Stimulated activated CD8-positive, alpha-beta memory T cell treated with anti-CD3 and anti-CD28 coated beads, Interleukin-7, amount 100 ng/mL, for 24 hours (primary cell): ENCODE measurements at regions not wholly inside any gene's neighbourhood (a gene's known extent, or its start where the extent isn't known, plus 50 kb on each side); places are given as distances from the start of the nearest gene placed in this dataset.
"Not testable (repeated sequence)": the region's sequence is repeated elsewhere in the genome, so short reads cannot be mapped to it uniquely, and the experiment has no call there.

Experiments
- DNase-seq: peaks from one replicate; pipeline ENCODE4 v3.0.0-alpha.2; 2020; ENCODE audit warnings: low read depth

DNA sequence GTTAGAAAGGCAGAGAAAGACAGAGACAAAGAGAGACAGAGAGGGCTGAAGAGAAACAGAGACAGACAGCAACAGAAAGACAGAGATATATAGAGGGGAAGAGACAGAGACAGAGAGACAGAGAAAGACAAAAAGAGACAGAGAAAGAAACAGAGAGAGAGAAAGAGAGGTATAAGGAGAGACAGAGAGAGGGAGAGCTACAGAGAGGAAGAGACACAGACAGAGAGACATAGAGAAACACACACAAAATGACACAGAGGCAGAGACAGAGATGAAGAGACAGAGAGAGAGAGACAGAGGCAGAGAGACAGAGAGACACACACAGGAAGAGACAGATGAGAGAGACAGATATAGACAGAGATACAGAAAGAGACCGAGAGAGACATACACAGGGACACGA lies 168.6 kb downstream of the TMEM121 start:
- DNase-seq: no peak

DNA sequence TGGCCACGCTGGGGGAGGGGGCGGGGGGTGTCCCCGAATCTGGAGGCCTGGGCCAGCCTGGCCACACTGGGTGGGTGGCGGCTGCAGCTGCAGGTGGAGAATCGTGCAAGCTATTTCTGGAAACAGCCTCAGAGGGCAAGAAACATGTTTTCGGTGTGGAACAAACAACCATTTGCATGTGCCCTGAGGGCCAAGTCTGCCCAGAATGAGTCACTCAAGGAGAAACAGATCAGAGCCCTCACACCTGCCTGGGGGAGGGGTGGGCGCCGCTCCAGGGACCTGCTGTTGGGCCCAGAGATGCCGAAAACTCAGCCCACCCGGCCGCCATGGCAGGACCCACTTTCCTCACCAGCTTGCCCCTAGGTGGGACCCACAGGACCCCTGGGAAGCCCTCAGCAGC lies 170.0 kb downstream of the TMEM121 start:
- not testable (repeated sequence) for DNase-seq

DNA sequence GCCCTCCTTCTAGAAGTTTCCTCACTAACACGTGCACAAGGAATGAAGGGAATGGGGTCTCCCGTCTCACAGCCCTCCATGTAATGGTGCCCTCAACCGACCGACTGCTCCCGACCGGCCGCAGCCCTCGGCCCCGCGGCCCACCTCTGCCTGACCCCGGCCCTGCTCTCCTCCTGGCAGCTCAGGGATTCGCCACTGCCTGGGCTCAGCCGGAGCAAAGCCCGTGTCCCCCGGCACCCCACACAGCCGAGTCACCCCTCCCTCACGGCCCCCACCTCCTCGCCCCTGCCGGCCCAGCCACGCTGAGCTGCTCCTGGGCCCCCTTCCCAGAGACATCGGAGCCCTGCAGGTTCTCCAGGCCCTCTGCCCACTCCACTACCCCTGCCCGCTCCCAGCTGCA lies 171.0 kb downstream of the TMEM121 start:
- not testable (repeated sequence) for DNase-seq

DNA sequence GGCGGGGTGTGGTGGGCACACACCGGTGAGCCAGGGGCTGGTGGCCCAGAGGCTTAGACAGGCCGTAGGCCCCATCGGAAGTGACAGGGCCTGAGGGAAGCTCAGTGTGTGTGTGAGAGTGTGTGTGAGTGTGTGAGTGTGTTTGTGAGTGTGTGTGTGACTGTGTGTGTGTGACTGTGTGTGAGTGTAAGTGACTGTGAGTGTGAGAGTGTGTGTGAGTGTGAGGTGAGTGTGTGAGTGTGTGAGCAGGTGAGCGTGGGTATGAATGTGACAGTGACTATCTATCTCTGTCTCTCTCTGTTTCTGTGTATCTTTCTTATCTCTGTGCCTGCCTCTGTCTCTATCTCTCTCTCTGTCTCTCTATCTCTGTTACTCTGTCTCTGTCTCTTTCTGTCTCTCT lies 171.6 kb downstream of the TMEM121 start:
- DNase-seq: not testable (repeated sequence)

DNA sequence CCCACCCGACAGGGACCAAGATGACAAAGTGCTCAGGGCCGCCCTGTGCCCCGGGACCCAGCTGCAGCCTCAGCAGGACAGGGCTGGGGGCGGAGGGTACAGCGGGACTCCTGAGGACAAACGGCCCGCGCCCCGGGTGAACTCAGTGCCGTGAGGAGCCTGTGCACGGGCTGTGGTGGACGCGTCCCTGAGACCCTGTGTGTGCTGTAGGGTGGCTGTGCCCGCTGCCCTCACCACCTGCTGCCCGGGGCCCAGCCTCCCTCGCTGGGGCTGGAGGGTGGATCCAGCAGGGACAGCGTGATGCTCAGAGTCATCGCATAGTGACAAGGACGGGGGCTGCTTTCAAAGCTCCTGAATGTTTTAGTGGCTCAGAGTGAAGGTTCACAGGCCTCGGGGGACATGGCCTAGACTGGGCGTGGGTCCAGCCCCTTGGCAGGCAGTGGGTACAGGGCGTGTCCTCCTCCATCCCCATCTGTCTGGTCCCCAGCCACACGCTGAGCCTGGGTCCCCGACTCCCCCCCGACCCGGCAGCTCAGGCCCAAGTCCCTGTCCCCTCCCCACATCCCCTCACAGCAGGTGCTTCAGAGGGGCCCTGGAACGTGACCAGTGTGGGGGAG lies 172.7 kb downstream of the TMEM121 start:
- DNase-seq: not testable (repeated sequence)

DNA sequence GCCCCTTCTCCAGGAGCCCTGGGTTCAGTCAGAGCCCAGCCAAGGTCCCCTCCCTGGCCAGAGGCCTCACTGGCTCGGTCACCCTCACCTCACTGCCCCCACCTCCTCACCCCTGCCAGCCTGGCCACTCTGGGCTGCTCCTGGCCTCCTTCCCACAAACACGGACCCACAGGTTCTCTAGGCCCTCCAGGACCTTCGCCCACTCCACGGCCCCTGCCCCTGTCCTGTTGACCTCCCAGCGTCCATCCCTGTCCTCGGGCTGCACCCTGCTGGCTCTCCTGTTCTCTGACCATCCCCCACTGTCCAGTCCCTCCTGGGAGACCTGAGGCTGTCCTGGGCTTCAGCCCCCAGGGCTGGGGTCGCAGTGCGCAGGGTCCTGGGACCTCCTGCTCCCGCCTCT lies 173.3 kb downstream of the TMEM121 start:
- not testable (repeated sequence) for DNase-seq

DNA sequence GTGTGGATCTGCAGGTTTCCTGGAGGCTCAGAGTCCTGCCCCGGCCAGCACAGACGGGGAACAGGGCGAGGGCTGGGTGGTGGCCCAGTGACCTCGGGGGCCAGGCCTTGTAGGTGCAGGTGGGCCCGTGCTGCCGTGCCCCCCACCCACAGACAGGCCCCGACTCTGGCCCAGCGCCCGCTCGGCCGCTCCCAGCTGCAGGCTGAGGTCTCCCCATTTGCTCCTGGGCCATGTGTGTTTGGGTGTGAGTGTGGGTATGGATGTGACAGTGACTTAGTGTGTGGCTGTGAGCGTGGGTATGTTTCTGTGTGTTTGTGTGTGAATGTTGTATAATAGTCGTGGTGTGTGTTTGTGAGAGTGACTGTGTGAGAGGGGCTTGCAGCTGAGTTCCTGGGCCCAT lies 173.8 kb downstream of the TMEM121 start:
- DNase-seq: not testable (repeated sequence)

DNA sequence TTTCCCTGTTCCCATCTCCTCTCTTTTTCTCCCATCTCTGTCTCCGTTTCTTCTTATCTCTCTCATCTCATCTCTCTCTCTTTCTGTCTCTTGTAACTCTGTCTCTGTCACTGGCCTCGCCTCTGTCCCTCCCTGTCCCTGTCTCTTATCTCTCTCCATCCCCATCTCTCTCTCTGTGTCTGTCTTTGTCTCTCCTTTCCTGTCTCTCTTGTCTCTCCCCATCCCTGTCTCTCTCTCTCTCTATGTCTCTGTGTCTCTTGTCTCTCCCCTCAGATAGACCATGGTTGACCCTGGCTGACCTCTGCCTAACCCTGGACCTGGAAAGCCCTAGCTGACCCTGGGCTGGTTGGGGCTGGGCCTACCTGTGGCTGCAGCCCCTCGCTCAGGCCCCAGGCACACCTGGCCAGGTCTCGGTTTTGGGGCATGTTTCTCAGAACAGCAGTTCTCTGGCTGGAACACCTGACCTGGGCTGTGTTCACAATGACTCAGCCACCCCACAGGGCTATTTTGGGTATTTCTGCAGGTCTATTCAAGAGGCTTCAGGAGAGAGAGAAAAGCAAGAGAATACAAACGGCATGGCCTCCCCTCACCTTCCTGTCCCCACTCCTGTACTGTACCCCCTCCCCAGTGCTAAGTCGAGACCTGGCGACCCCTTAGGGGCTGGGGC lies 174.4 kb downstream of the TMEM121 start:
- DNase-seq: no peak

DNA sequence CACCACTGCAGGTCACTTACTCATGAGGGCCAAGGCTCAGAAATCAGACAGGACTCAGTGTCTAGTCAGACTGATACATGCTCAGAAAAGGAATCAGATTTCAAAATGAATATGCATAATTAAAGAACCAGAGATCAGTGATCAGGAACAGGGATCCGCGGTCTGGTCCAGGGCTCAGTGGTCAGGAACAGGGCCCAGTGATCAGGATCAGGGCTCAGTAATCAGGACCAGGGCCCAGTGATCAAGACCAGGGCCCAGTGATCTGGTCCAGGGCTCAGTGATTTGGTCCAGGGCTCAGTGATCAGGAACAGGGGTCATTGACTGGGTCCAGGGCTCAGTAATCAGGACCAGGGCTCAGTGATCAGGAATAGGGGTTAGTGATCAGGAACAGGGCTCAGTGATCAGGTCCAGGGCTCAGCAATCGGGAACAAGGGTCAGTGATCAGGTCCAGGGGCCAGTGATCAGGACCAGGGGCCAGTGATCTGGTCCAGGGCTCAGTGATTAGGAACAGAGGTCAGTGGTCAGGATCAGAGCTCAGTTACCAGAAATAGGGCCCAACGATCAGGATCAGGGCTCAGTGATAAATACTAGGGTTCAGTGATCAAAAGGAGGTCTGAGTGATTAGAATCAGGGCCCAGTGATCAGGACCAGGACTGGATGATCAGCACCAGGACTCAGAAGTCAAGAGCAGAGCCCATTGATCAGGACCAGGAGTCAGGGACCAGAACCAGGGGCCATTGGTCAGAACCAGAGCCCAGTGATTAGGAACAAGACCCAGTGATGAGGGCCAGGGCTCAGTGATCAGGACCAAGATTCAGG lies 175.3 kb downstream of the TMEM121 start:
- DNase-seq: no peak

DNA sequence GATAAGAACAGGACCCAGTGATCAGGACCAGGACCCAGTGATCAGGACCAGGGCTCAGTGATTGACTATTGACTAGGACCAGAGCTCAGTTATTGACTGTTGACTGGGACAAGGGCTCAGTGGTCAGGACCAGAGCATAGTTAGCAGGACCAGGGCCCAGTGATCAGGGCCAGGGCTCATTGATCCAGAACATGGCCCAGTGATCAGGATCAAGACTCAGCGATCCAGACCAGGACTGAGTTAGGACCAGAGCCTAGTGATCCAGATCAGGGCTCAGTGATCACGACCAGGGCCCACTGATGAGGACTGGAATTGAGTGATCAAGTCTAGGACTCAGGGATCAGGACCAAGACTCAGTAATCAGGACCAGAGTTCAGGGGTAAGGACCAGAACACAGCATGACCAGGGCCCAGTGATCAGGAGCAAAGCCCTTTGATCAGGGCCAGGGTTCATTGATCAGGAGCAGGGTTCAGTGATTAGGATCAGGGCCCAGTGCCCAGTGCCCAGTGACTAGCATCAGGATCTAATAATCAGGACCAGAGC lies 176.0 kb downstream of the TMEM121 start:
- DNase-seq: no peak

DNA sequence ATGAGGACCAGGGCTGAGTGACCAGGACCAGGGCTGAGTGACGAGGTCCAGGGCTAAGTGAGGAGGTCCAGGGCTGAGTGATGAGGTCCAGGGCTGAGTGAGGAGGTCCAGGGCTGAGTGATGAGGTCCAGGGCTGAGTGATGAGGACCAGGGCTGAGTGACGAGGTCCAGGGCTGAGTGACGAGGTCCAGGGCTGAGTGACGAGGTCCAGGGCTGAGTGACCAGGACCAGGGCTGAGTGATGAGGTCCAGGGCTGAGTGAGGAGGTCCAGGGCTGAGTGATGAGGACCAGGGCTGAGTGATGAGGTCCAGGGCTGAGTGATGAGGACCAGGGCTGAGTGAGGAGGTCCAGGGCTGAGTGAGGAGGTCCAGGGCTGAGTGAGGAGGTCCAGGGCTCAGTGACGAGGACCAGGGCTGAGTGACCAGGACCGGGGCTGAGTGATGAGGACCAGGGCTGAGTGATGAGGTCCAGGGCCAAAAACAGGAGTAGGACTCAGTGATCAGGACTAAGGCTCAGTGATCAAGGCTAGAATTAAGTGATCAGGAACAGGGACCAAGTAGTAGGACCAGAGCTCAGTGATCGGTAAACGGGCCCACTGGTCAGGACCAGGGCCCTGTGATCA lies 176.8 kb downstream of the TMEM121 start:
- DNase-seq: not testable (repeated sequence)

DNA sequence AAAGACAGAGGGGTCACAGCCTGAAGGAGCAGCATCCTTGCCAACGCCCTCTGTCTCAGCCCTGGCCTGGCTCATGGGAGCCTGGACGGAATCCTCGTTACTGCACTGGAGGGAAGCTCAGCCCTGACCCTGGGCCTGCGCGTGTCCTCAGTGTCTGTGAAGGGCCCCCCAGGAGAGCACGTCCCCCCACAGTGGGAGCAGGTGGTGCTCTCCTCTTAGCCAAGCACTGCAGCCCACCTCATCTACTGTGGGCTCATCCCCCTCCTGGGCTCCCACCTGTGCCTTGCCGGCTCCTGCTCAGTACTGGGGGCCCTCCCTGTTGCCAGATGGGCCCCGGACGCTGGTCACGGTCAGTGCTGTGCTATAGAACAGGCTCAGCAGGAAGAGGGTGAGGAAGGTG lies 177.7 kb downstream of the TMEM121 start:
- not testable (repeated sequence) for DNase-seq

DNA sequence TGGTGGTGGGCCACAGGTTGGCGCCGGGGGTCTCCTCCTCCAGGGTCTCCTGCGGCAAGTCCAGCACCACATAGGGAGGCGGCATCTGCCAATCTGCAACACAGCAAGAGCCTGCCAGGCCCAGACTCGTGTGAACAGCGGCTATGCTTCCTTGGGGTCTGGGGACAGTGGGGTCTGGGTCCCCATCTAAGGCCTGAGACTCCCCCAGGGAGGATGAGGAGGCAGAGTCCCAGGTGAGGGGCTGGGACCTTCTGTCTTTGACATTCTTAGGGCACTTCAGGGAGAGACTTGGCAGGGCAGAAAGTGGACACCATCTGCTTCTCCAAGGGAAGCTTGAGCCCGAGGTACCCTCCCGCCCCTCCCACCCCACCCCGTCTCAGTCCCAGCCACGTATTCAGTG lies 178.1 kb downstream of the TMEM121 start:
- not testable (repeated sequence) for DNase-seq

DNA sequence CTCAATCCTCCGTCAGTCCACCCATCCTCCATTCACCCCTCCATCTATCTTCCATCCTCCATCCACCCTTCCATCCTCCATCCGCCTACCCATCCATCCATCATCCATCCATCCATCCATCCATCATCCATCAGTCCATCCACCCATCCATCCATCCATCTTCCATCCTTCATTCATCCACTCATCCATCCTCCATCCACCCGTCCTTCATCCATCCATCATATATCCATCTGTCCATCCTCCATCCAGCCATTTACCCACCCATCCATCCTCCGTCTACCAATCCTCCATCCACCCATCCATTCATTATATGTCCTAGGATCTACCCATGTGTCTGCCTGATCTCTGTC lies 179.1 kb downstream of the TMEM121 start:
- DNase-seq: not testable (repeated sequence)

DNA sequence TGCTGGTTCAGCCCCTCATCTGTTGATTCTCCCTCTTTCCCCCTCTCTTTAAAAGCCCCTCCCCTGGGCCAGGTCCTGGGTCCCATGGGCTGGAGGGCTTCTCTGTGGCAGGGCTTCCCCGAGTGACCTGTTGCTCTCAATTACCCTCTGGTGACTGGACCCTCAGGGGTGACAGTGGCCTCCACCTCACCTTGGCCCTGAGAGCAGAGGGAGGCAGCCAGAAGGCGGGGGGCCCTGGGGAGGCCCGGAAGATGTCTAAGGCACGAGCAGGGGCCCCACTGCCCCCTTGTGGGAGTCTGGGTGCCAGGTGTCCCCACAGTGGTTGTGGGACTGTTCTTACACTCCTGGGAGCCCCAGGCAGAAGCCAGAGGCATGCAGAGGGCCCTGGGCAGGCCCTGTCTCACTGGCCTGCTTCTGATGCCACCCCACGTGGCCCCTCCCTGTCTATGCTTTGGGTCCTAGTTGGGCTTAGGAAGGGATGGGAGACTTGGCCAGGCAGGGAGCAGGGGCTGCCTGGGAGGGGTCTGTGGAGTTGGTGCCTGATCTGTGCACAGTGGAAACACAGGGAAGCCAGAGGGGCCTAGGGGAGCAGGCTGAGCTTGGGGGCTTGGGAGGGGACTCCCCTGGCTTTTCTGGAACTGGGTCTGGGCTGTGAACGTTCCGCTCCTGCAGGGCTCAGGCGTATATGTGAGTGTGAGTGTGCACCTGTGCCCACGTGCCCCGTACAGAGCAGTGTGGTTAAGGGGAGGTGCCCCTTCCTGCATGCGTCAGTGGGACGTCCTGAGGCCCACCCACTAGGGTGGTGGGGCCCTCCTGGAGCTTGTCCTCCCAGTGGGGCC lies 179.7 kb downstream of the TMEM121 start:
- not testable (repeated sequence) for DNase-seq

DNA sequence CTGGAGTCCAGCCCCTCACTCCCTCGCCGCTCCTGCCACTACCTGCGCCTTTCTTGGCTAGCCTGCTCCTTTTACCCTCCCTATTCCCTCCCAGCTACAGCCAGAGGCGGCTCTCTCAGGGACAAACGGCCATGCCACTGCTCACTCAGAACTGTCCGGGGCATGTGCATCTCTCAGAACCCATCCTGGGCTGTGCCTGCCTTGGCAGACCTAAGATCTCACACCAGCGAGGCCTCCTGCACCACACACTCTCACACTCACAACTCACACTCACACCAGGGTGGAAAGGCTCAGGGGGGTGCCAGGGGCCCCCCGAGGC lies 180.3 kb downstream of the TMEM121 start:
- not testable (repeated sequence) for DNase-seq

DNA sequence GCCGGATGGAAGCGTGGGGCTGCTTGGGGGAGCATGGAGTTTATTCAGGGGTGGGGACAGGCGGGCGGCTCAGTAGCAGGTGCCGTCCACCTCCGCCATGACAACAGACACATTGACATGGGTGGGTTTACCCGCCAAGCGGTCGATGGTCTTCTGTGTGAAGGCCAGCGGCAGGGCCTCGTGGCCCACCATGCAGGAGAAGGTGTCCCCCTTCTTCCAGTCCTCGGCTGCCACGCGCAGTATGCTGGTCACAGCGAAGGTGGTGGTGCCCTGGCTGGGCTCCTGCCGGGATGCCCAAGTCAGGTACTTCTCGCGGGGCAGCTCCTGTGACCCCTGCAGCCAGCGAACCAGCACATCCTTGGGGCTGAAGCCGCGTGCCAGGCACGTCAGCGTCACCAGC lies 180.7 kb downstream of the TMEM121 start:
- not testable (repeated sequence) for DNase-seq

DNA sequence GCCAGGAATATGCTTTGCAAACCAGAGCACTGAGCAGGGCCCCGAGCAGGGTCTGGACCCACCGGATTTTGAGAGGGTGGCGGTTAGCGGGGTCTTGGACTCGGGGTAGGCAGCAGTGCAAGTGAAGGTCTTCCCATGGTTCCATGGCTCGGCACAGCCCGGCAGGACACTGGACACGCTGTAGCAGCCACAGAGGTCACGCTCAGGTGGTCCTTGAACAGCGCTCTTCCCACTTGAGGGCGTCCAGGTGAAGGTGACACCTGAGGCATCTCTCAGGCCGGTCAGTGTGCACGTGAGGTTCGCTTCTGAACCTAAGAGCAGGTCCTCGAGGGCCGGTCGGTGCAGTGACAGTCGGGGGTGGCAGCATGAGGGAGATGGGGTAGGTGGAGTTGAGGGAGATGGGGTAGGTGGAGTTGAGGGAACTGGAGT lies 181.4 kb downstream of the TMEM121 start:
- DNase-seq: not testable (repeated sequence)

DNA sequence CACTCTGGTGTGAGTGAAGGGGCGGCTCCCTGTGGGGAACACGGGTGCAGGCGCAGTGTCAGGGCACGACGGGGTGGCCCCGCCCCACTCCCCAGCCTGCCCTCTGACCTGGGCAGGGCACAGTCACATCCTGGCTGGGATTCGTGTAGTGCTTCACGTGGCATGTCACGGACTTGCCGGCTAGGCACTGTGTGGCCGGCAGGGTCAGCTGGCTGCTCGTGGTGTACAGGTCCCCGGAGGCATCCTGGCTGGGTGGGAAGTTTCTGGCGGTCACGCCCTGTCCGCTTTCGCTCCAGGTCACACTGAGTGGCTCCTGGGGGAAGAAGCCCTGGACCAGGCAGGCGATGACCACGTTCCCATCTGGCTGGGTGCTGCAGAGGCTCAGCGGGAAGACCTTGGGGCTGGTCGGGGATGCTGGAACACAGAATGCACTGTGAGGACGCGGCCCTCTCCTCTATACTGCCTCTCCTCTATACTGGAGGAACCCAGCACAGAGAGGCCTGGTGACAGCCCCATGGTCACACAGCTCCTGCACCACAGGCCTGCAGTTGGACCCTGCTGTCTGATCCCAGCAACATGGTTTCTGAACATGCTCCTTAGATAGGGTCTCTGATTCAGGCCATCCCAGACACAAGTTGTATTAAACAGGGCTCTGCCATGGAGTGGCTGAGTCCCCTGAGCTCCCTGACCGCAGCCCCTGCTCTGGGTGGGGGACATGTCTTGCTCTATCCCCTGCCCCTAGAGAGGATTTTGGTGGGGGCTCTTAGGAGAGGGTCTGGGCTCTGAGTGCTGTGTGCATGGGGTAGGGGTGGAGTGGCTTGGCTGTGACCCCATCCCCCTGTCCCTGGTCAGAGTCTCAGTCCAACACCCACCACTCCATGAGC lies 182.1 kb downstream of the TMEM121 start:
- DNase-seq: not testable (repeated sequence)

DNA sequence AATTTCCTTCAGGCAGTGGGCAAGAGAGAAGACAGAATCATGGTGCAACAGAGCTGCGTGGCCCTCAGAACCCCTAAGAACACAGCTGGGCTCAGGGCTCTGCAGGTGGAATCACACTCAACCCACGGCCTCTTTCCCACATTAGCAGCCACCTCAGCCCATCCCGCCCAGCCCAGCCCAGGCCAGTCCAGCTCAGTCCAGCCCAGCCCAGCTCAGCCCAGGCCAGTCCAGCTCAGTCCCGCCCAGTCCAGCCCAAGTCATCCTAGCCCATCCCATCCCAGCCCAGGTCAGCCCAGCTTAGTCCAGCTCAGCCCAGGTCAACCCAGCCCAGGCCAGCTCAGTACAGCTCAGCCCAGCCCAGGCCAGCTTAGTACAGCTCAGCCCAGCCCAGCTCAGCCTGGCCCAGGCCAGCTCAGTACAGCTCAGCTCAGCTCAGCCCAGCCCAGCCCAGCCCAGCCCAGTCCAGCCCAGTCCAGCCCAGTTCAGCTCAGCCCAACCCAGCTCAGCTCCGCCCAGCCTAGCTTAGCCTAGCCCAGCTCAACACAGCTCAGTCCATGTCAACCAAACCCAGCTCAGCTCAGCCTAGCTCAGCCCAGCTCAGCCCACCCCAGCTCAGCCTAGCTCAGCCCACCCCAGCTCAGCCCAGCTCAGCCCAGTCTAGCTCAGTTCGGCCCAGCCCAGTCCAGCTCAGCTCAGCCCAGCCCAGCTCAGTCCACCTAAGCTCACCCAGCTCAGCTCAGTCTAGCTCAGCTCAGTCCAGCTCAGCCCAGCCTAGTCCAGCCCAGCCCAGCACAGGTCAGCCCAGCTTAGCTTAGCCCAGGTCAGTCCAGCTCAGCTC lies 183.1 kb downstream of the TMEM121 start:
- no peak for DNase-seq
